ENCODE measurements at regions not wholly inside any gene's neighbourhood (a gene's known extent, or its start where the extent isn't known, plus 50 kb on each side); places are given as distances from the start of the nearest gene placed in this dataset.

GRCh38 chr9:135020481-135021392 lies 66.7 kb upstream of the OLFM1 start:
- ATAC-seq (no peak), DNase-seq (no peak)
- intact Hi-C loops (cut with DNase I, micrococcal nuclease): no loop called here

GRCh38 chr9:135021393-135021789 lies 66.1 kb upstream of the OLFM1 start:
- ATAC-seq (no peak), DNase-seq (no peak)
- intact Hi-C loops (cut with DNase I, micrococcal nuclease): no loop called here

- ATAC-seq (no peak), DNase-seq (no peak)
- intact Hi-C loops (cut with DNase I, micrococcal nuclease): no loop called here
Measured at GRCh38 chr9:135022191-135022870, 65.1 kb upstream of the OLFM1 start.

GRCh38 chr9:135023088-135023785 lies 64.2 kb upstream of the OLFM1 start:
- no peak for ATAC-seq
- no peak for DNase-seq
- intact Hi-C loops (cut with DNase I, micrococcal nuclease): no loop called here

DNA sequence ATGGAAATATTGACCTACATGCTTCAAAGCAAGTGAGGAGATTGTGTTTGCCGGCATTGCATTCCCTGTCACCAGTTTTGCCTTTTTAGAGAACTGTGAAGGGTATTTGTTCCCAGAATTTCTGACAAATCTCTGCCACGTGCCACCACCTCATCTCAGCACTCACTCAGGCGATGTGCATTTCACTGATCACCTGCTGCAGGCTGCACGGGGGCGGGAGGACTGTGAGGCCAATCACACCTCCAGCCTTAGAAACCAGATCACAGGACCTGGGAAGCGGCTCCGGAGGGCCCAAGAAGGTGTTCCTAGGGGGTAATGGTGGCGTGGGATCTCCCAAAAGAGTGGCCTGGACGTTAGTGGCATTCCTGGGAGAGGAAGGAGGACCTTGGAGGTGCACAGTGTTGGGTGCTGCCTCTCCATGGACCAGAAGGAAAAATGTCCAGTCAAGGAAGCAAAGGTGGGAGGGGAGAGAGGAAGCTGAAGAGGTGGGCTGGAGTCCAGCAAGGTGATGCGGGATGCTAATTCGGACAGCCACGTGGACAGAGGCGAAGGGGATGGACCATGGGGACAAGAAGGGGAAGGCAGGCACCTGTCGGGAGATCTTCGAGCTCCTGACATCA lies 63.6 kb upstream of the OLFM1 start:
- no peak for DNase-seq
- intact Hi-C loops (cut with DNase I, micrococcal nuclease): no loop called here
- no peak for ATAC-seq

DNA sequence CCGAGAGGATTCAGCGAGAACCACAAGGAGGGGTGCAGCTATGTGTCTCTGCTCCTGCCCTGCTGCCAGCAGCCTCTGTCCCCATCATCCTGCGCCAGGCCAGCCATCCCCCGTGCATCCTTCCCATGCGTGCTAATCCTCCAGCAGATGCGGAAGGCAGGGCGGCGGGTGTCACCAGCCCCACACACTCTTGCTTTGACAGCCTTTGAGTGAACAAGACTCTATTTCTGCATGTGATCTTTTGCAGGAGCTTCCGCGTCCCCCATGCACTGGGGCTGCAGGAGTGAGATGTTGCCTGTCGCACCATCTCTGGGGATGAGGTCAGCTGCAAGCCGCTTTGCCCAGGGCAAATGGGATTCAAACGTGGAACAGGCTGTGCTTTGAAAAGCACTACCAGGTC lies 58.0 kb upstream of the OLFM1 start:
- no peak for DNase-seq
- ATAC-seq: no peak
- intact Hi-C loops (cut with DNase I, micrococcal nuclease): no loop called here

DNA sequence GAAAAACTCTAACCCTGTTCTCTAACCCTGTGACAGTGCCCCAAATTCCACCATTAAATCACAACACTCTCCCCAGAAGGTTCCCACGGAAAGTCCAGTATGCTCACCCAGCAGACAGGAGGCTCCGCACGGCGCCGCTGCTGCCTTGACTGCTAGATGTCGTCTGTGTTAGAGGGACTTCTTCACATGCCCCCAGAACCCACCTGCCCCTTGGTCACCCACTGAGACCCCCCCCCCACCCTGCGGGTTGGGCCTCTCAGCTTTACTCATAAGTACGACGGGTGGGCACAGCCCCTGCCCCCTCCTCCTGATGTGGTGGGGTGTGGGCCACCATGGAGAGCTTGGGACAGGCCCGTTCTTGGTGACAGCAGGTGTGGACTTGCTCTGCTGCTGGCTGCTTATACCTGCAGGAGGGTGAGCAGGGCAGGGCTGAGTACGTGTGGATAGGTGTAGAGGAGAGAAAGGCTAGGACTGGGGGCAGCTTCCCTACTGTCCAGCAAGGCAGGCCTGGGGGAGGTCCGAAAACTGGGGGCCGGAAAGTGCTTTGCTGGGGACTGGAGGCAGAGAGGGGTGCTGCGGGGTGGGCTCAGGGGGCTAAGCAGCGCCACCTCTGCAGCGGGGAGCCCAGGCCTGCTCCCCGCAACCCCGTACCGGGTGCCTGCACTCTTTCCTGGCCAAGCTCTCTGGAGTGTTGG lies 57.5 kb upstream of the OLFM1 start:
- ATAC-seq (no peak), DNase-seq (no peak)
- intact Hi-C loops (cut with DNase I, micrococcal nuclease): no loop called here

DNA sequence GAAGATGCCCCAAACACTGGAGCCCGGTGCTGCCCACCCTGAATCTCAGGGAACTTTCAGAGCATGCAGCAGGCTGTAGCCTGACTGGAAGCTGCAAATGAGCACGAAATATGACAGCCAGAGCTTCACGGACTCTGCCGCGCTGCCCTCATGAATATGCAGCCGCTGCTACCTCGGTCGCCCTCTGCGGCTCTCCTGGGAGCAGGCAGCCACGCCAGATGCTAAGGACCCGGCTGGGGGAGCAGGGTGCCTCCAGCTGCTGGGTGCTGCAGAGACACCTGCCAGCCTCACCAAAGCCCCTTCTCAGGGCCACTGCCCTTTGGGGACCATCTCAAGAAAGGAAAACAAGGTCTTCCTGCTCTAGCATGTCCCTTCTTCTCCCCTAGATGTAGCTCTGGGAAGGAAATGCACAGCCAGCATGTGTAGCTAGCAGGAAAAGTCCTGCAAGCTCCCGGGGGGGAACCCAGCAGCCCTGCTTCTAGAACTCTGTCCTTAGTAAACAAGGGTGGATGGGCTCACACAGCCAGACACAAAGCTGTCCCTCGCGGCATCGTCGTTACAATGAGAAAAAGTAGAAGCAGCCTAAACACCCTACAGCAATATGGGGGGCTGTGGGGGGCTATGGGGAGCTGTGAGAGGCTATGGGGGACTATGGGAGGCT lies 56.8 kb upstream of the OLFM1 start:
- ATAC-seq (no peak), DNase-seq (no peak)
- intact Hi-C loops (cut with DNase I, micrococcal nuclease): no loop called here

- intact Hi-C loops (cut with DNase I, micrococcal nuclease): no loop called here
- ATAC-seq (no peak), DNase-seq (no peak)
Measured at GRCh38 chr9:135032041-135032835, 55.2 kb upstream of the OLFM1 start.

DNA sequence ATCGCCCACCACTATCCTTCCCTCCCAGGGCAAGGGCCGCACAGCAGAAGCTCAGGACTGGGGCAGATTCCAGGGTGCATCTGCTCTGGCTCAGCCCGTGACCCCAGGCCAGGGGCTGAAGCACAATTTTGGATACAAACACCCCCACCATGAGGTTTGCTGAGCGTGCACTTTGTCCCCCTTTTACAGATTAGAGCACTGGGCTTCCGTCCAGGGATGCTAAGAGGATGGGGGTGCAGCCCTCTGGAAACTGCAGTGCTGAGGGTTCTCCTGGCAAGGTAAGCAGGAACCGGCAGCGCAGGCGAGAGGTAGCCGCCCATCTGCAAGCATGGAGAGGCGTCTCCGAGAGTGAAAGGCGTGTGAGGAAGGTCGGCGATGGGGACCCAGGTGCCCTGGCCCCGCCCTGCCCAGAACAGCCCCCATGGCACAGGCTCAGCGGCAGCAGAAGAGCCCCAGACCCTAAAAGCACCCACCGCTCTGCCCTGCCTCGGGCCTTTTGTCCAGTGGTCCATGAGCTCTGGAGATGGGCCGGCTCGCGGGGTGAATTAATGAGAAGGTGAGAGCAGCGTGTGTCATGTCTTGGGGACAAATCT lies 54.5 kb upstream of the OLFM1 start:
- DNase-seq: no peak
- no peak for ATAC-seq
- intact Hi-C loops (cut with DNase I, micrococcal nuclease): no loop called here

- intact Hi-C loops (cut with DNase I, micrococcal nuclease): no loop called here
- ATAC-seq (no peak), DNase-seq (no peak)
Measured at GRCh38 chr9:135033487-135033886, 54.0 kb upstream of the OLFM1 start.

DNA sequence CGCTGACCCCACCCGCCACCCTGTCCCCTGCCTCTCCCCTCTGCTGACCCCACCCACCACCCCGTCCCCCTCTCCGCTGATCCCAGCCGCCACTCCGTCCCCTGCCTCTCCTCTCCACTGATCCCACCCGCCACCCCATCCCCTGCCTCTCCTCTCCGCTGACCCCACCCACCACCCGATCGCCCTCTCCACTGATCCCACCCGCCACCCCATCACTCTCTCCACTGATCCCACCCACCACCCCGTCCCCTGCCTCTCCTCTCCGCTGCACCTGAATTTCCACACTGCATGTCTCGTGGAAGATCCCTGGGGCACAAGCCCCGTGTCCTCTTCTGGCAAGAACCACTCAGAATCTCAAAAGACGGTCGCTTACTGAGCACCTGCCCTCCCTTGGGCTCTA lies 53.4 kb upstream of the OLFM1 start:
- DNase-seq (no peak), ATAC-seq (no peak)
- intact Hi-C loops (cut with DNase I, micrococcal nuclease): no loop called here

DNA sequence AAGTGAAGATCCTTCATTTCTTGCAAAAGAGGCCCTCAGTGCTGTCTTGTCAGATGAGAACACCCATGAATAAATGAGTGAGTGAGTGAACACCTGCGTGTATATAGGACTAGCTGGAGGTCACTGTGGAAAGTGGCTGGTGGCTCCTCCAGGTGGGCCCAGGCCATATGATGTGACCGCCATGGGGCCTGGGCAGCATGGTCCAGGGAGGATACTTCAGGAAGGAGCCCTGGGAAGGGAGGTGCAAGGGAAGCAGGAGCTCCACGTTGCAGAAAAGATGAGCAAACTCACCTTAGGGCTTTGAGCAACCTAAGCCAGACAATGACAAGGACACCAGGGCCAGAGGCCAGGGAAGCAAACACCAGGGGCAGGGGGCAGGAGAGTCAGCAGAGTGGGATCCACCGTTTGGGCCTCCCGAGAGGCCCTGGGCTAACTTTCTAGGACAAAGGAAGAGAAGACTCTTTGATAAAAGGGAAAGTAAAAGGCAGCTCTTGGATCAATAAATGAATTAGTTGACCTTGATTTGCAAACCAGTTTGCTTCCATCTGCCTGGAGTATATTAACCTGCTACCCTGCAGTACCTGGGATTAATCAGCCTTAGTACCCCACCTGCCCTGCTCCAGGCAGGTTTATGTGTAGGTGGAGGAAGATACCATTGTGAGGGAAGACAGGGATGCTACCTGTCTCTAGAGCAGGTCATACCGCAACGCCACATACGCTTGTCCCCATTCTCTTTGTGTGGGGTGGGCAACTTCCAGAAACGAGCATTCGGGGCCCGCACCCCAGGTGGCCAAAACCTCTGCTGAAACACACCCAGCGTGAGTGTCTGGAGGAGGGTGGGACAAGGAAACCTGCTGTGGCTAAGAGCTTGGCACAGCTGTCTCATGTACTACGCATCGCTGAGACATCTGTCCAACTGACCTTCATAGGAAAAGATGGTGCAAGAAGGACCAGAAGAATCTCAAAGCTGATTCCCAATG lies 51.4 kb upstream of the OLFM1 start:
- intact Hi-C loops (cut with DNase I, micrococcal nuclease): no loop called here
- DNase-seq (no peak), ATAC-seq (no peak)

- no peak for DNase-seq
- intact Hi-C loops (cut with DNase I, micrococcal nuclease): no loop called here
- no peak for ATAC-seq
Measured at GRCh38 chr9:135036861-135037465, 50.5 kb upstream of the OLFM1 start.

- ATAC-seq (no peak), DNase-seq (no peak)
- intact Hi-C loops (cut with DNase I, micrococcal nuclease): no loop called here
Measured at GRCh38 chr9:135037521-135038250, 49.8 kb upstream of the OLFM1 start.
